GM10248 (cell line): ENCODE measurements at regions not wholly inside any gene's neighbourhood (a gene's known extent, or its start where the extent isn't known, plus 50 kb on each side); places are given as distances from the start of the nearest gene placed in this dataset.

Experiments
- CTCF ChIA-PET: fragments of 300-600 bp; sonication (Branson Sonifier 250); formaldehyde crosslinking; extraction: SDS; loops from one replicate; lab custom pipeline; 2021; ENCODE audit warnings: antibody characterized with exemption; lab: Yijun Ruan, JAX
- POLR2A ChIA-PET: fragments of 350-650 bp; sonication (Branson Sonifier 250); formaldehyde crosslinking; extraction: SDS; loops from one replicate; lab custom pipeline; 2020; ENCODE audit warnings: antibody characterized with exemption; lab: Yijun Ruan, JAX
- DNase-seq: peaks from one replicate; pipeline ENCODE4 v3.0.0; 2012; ENCODE audit errors: extremely low spot score
- CTCF ChIP-seq: IDR thresholded peaks from 2 replicates; pipeline ENCODE4 v1.5.1; 2012; ENCODE audit warnings: mild to moderate bottlenecking, low read depth; ENCODE audit errors: extremely low read depth, missing control alignments, control extremely low read depth

GRCh38 chr7:81285142-81285871, 366.5 kb upstream of the SEMA3C start:
- no peak for TF ChIP-seq CTCF
- CTCF ChIA-PET, result interaction anchor here (1.3 kb wide), 1 partner anchor 9 kb away, joined by 3 read pairs; no protein-coding TSS in a partner anchor
- DNase-seq, result no peak
- POLR2A ChIA-PET, result no interaction called here

GRCh38 chr7:81284576-81284975, 365.7 kb upstream of the SEMA3C start:
- CTCF ChIA-PET, result interaction anchor here (1.3 kb wide), 1 partner anchor 8 kb away, joined by 3 read pairs; no protein-coding TSS in a partner anchor

GRCh38 chr7:81280531-81280930, 361.7 kb upstream of the SEMA3C start:
- POLR2A ChIA-PET, result no interaction called here
- CTCF ChIA-PET, result no interaction called here
- TF ChIP-seq CTCF, result no peak
- DNase-seq, result no peak

More at GRCh38 chr7:81284576-81284975, 365.7 kb upstream of the SEMA3C start:
- POLR2A ChIA-PET, result no interaction called here
- no peak for DNase-seq
- TF ChIP-seq CTCF, result no peak

- DNase-seq, result no peak
- TF ChIP-seq CTCF, result no peak
- CTCF ChIA-PET, result interaction anchor here (3.1 kb wide), 1 partner anchor 10 kb away, joined by 9 read pairs; no protein-coding TSS in a partner anchor
- POLR2A ChIA-PET, result no interaction called here
These were observed 358.8 kb upstream of the SEMA3C start for GRCh38 chr7:81277691-81278090.

- ChIA-PET CTCF (no interaction called here), POLR2A (no interaction called here)
- TF ChIP-seq CTCF, result no peak
- DNase-seq, result no peak
These were observed 354.9 kb upstream of the SEMA3C start for GRCh38 chr7:81273601-81274397.

- no peak for DNase-seq
- ChIA-PET POLR2A (no interaction called here), CTCF (no interaction called here)
- TF ChIP-seq CTCF, result no peak
These were observed 353.3 kb upstream of the SEMA3C start for GRCh38 chr7:81272176-81272575.
